ENCODE measurements at regions not wholly inside any gene's neighbourhood (a gene's known extent, or its start where the extent isn't known, plus 50 kb on each side); places are given as distances from the start of the nearest gene placed in this dataset.

- intact Hi-C loops (cut with DNase I, micrococcal nuclease) = no loop called here
- Histone ChIP-seq H3K9me3 (ENCODE audit: control insufficient read depth in 1 of 2, insufficient read depth in 1 of 2, low read length in 2 of 2) (peaks cover 0 to 2% of the 10 kb centered on the region in 2 experiments), H3K4me1 (ENCODE audit: insufficient read depth, low read length) (no peaks in the 10 kb centered on the region), H3K27me3 (ENCODE audit: control insufficient read depth in 1 of 2, insufficient read depth in 2 of 2, low read length in 2 of 2) (no peaks in the 10 kb centered on the region), H3K4me3 (ENCODE audit: low read length) (no peak overlapping the region), H3K36me3 (ENCODE audit: insufficient read depth, low read length) (no peaks in the 10 kb centered on the region), H3K27ac (ENCODE audit: low read depth in 1 of 2, low read length in 2 of 2) (no peak overlapping the region)
- no peak for DNase-seq
- H3K4me3 Mint-ChIP-seq = no peak overlapping the region
- ChIA-PET POLR2A (no interaction called here), CTCF (no interaction called here)
- no peak for ATAC-seq (ENCODE audit: poor library complexity)
- peaks cover 5% of the 10 kb centered on the region for H3K27me3 Mint-ChIP-seq
- H3K9me3 Mint-ChIP-seq = no peaks in the 10 kb centered on the region
- no peak for TF ChIP-seq CTCF (IDR thresholded peaks at IDR 0.05)
- H3K4me1 Mint-ChIP-seq (ENCODE audit: low read depth) = no peaks in the 10 kb centered on the region
- H3K27ac Mint-ChIP-seq = no peak overlapping the region
- H3K36me3 Mint-ChIP-seq (ENCODE audit: low read depth) = no peaks in the 10 kb centered on the region
Measured at GRCh38 chr6:21508753-21509152, 84.8 kb upstream of the SOX4 start.

GRCh38 chr6:21511891-21512550, 81.5 kb upstream of the SOX4 start:
- H3K36me3 ChIP-seq (ENCODE audit: insufficient read depth, low read length) = no peaks in the 10 kb centered on the region
- POLR2A ChIA-PET = no interaction called here
- Mint-ChIP-seq H3K36me3 (ENCODE audit: low read depth) (no peaks in the 10 kb centered on the region), H3K4me3 (no peak overlapping the region), H3K27ac (no peak overlapping the region), H3K4me1 (ENCODE audit: low read depth) (no peaks in the 10 kb centered on the region), H3K27me3 (peaks cover 5% of the 10 kb centered on the region), H3K9me3 (no peaks in the 10 kb centered on the region)
- no peak overlapping the region for H3K4me3 ChIP-seq (ENCODE audit: low read length)
- CTCF ChIA-PET = no interaction called here
- ATAC-seq (ENCODE audit: poor library complexity) = no peak
- TF ChIP-seq CTCF (IDR thresholded peaks at IDR 0.05) = no peak
- intact Hi-C loops (cut with DNase I, micrococcal nuclease) = no loop called here
- H3K9me3 ChIP-seq (ENCODE audit: control insufficient read depth in 1 of 2, insufficient read depth in 1 of 2, low read length in 2 of 2) = no peaks in the 10 kb centered on the region
- H3K27ac ChIP-seq (ENCODE audit: low read depth in 1 of 2, low read length in 2 of 2) = no peak overlapping the region
- no peak for DNase-seq
- H3K27me3 ChIP-seq (ENCODE audit: control insufficient read depth in 1 of 2, insufficient read depth in 2 of 2, low read length in 2 of 2) = no peaks in the 10 kb centered on the region
- no peaks in the 10 kb centered on the region for H3K4me1 ChIP-seq (ENCODE audit: insufficient read depth, low read length)

- no peak overlapping the region for H3K4me3 Mint-ChIP-seq
- ATAC-seq (ENCODE audit: poor library complexity) = no peak
- POLR2A ChIA-PET = no interaction called here
Measured at GRCh38 chr6:21514288-21514687, 79.3 kb upstream of the SOX4 start.

More at GRCh38 chr6:21514288-21514687, 79.3 kb upstream of the SOX4 start:
- Histone ChIP-seq H3K27me3 (ENCODE audit: control insufficient read depth in 1 of 2, insufficient read depth in 2 of 2, low read length in 2 of 2) (no peaks in the 10 kb centered on the region), H3K27ac (ENCODE audit: low read depth in 1 of 2, low read length in 2 of 2) (no peak overlapping the region), H3K36me3 (ENCODE audit: insufficient read depth, low read length) (no peaks in the 10 kb centered on the region), H3K9me3 (ENCODE audit: control insufficient read depth in 1 of 2, insufficient read depth in 1 of 2, low read length in 2 of 2) (peaks cover 0 to 5% of the 10 kb centered on the region in 2 experiments), H3K4me1 (ENCODE audit: insufficient read depth, low read length) (no peaks in the 10 kb centered on the region), H3K4me3 (ENCODE audit: low read length) (no peak overlapping the region)
- intact Hi-C loops (cut with DNase I, micrococcal nuclease) = no loop called here
- no peak overlapping the region for H3K27ac Mint-ChIP-seq
- H3K4me1 Mint-ChIP-seq (ENCODE audit: low read depth) = no peaks in the 10 kb centered on the region
- peaks cover 10% of the 10 kb centered on the region for H3K27me3 Mint-ChIP-seq
- H3K9me3 Mint-ChIP-seq = no peaks in the 10 kb centered on the region
- H3K36me3 Mint-ChIP-seq (ENCODE audit: low read depth) = no peaks in the 10 kb centered on the region
- DNase-seq = no peak
- no peak for TF ChIP-seq CTCF (IDR thresholded peaks at IDR 0.05)
- CTCF ChIA-PET = no interaction called here

Measured in CD4-positive, alpha-beta T cell (primary cell).